GM23338 (cell line): ENCODE measurements at regions not wholly inside any gene's neighbourhood (a gene's known extent, or its start where the extent isn't known, plus 50 kb on each side); places are given as distances from the start of the nearest gene placed in this dataset.

Experiments used
- CREB1 ChIP-seq: fragments of 250-450 bp; sonication (Bioruptor Pico); IDR thresholded peaks from 2 replicates; pipeline ENCODE4 v1.5.0; 2020; ENCODE audit warnings: low read depth, mild to moderate bottlenecking, moderate library complexity
- CTCF ChIP-seq, 2 experiments: fragments of 200-600 bp in 1 of 2; sonication (generic) in 1 of 2; conservative IDR thresholded peaks; 2 replicates each; pipeline versions ENCODE4 v1.5.1 to v1.6.1; 2016 to 2017; ENCODE audit warnings: antibody characterized with exemption in 2 of 2, low read depth in 2 of 2, mild to moderate bottlenecking in 2 of 2, moderate library complexity in 1 of 2
- ETS1 ChIP-seq: IDR thresholded peaks from 2 replicates; pipeline ENCODE4 v1.6.1; 2016; ENCODE audit warnings: antibody characterized with exemption
- EZH2 ChIP-seq: fragments of 200-600 bp; sonication (generic); IDR thresholded peaks from one replicate; pipeline ENCODE4 v1.8.0; 2017; ENCODE audit warnings: antibody characterized with exemption, mild to moderate bottlenecking, low read depth; ENCODE audit not compliant: unreplicated experiment
- EZH2phosphoT487 ChIP-seq: fragments of 200-600 bp; sonication (generic); IDR thresholded peaks from one replicate; pipeline ENCODE4 v1.8.1; 2018; ENCODE audit warnings: antibody characterized with exemption; ENCODE audit not compliant: unreplicated experiment
- JUNB ChIP-seq: IDR thresholded peaks from one replicate; pipeline ENCODE4 v1.6.1; 2016; ENCODE audit warnings: antibody characterized with exemption; ENCODE audit not compliant: unreplicated experiment
- NANOG ChIP-seq: IDR thresholded peaks from 2 replicates; pipeline ENCODE4 v1.6.1; 2016; ENCODE audit warnings: antibody characterized with exemption, borderline replicate concordance
- POLR2AphosphoS5 ChIP-seq: IDR thresholded peaks from 2 replicates; pipeline ENCODE4 v1.6.1; 2016; ENCODE audit warnings: antibody characterized with exemption, low read depth
- REST ChIP-seq: IDR thresholded peaks from one replicate; pipeline ENCODE4 v1.6.1; 2018; ENCODE audit warnings: antibody characterized with exemption; ENCODE audit not compliant: unreplicated experiment
- STAT1 ChIP-seq: IDR thresholded peaks from one replicate; pipeline ENCODE4 v1.6.1; 2016; ENCODE audit warnings: antibody characterized with exemption; ENCODE audit not compliant: unreplicated experiment
- ZNF331 ChIP-seq: fragments of 250-450 bp; sonication (Bioruptor Pico); IDR thresholded peaks from 2 replicates; pipeline ENCODE4 v1.5.0; 2020; ENCODE audit warnings: low read depth, mild to moderate bottlenecking, moderate library complexity
- ZNF462 ChIP-seq: fragments of 250-450 bp; sonication (Bioruptor Pico); IDR thresholded peaks from 2 replicates; pipeline ENCODE4 v1.5.0; 2020; ENCODE audit warnings: mild to moderate bottlenecking, moderate library complexity

GRCh38 chr16:29304251-29304650, 102.3 kb downstream of the NPIPB11 start:
- no peak for TF ChIP-seq CTCF (conservative IDR thresholded peaks at IDR 0.05; ENCODE audit: low read depth in 2 of 2)
- TF ChIP-seq EZH2: no peak
- no peak for TF ChIP-seq STAT1
- TF ChIP-seq CREB1 (CRISPR knock-in tag): no peak
- no peak for TF ChIP-seq REST
- no peak for TF ChIP-seq ZNF462 (CRISPR knock-in tag)
- TF ChIP-seq POLR2AphosphoS5: no peak
- no peak for TF ChIP-seq JUNB
- TF ChIP-seq EZH2phosphoT487: no peak
- no peak for TF ChIP-seq NANOG
- TF ChIP-seq ETS1: no peak
- TF ChIP-seq ZNF331: no peak
